ENCODE measurements at regions not wholly inside any gene's neighbourhood (a gene's known extent, or its start where the extent isn't known, plus 50 kb on each side); places are given as distances from the start of the nearest gene placed in this dataset.

DNA sequence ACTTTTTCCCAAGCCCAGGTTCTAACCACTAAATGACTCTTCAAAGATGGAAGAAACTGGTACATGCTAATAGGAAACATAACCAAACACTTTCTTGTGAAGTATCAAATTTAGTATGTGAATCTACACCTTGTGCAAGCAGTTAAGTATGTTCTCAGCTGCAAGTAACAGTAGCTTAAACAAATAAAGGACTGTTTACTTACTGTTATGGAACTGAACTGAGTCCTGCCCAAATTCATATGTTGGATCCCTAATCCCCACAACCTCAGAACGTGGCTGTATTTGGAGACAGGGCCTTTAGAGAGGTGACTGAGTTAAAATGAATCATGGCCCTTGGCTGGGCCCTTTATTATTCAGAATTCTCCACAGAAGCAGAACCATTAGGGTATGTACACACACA, 178.7 kb downstream of the KDR start:
- POLR2A ChIA-PET, result no interaction called here
- Histone ChIP-seq H3K4me3 (ENCODE audit: low read depth, low read length) (no peak overlapping the region), H3K9me3 (ENCODE audit: control insufficient read depth, insufficient read depth, low read depth, low read length) (no peaks in the 10 kb centered on the region), H3K4me1 (ENCODE audit: control insufficient read depth, insufficient read depth, low read length) (no peaks in the 10 kb centered on the region), H3K36me3 (ENCODE audit: control insufficient read depth in 2 of 2, insufficient read depth in 1 of 2, low read length in 2 of 2) (no peaks in the 10 kb centered on the region), H3K27ac (ENCODE audit: extremely low read depth, low read depth, low read length) (no peak overlapping the region)
- TF ChIP-seq ZNF777 (tag by site-specific recombination; IDR thresholded peaks at IDR 0.05; ENCODE audit: borderline replicate concordance) (no peak), ZNF623 (tag by site-specific recombination; IDR thresholded peaks at IDR 0.05) (no peak), ZEB2 (tag by site-specific recombination; IDR thresholded peaks at IDR 0.05) (no peak), ZNF138 (tag by site-specific recombination; IDR thresholded peaks at IDR 0.05; ENCODE audit: borderline replicate concordance) (no peak), ZNF560 (tag by site-specific recombination; IDR thresholded peaks at IDR 0.05; ENCODE audit: borderline replicate concordance) (no peak), PBX3 (CRISPR knock-in tag; IDR thresholded peaks at IDR 0.05) (no peak), MEIS1 (CRISPR knock-in tag; IDR thresholded peaks at IDR 0.05; ENCODE audit: borderline replicate concordance) (no peak), MYNN (tag by site-specific recombination; IDR thresholded peaks at IDR 0.05; ENCODE audit: borderline replicate concordance) (no peak), INSM2 (tag by site-specific recombination; IDR thresholded peaks at IDR 0.05) (no peak), ZNF670 (tag by site-specific recombination; IDR thresholded peaks at IDR 0.05; ENCODE audit: low read depth) (no peak), ZNF473 (tag by site-specific recombination; IDR thresholded peaks at IDR 0.05) (no peak), ZBTB11 (tag by site-specific recombination; conservative IDR thresholded peaks at IDR 0.05; ENCODE audit: low read depth) (no peak), OVOL3 (tag by site-specific recombination; IDR thresholded peaks at IDR 0.05) (no peak)
- TF ChIP-seq, protein P1, sequence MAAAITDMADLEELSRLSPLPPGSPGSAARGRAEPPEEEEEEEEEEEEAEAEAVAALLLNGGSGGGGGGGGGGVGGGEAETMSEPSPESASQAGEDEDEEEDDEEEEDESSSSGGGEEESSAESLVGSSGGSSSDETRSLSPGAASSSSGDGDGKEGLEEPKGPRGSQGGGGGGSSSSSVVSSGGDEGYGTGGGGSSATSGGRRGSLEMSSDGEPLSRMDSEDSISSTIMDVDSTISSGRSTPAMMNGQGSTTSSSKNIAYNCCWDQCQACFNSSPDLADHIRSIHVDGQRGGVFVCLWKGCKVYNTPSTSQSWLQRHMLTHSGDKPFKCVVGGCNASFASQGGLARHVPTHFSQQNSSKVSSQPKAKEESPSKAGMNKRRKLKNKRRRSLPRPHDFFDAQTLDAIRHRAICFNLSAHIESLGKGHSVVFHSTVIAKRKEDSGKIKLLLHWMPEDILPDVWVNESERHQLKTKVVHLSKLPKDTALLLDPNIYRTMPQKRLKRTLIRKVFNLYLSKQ (tag by site-specific recombination; IDR thresholded peaks at IDR 0.05; ENCODE audit: borderline replicate concordance), result no peak
- TF ChIP-seq, protein P2, sequence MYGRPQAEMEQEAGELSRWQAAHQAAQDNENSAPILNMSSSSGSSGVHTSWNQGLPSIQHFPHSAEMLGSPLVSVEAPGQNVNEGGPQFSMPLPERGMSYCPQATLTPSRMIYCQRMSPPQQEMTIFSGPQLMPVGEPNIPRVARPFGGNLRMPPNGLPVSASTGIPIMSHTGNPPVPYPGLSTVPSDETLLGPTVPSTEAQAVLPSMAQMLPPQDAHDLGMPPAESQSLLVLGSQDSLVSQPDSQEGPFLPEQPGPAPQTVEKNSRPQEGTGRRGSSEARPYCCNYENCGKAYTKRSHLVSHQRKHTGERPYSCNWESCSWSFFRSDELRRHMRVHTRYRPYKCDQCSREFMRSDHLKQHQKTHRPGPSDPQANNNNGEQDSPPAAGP (tag by site-specific recombination; IDR thresholded peaks at IDR 0.05), result no peak
- TF ChIP-seq, protein P3, sequence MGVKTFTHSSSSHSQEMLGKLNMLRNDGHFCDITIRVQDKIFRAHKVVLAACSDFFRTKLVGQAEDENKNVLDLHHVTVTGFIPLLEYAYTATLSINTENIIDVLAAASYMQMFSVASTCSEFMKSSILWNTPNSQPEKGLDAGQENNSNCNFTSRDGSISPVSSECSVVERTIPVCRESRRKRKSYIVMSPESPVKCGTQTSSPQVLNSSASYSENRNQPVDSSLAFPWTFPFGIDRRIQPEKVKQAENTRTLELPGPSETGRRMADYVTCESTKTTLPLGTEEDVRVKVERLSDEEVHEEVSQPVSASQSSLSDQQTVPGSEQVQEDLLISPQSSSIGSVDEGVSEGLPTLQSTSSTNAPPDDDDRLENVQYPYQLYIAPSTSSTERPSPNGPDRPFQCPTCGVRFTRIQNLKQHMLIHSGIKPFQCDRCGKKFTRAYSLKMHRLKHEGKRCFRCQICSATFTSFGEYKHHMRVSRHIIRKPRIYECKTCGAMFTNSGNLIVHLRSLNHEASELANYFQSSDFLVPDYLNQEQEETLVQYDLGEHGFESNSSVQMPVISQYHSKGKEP (tag by site-specific recombination; IDR thresholded peaks at IDR 0.05), result no peak
- TF ChIP-seq, protein P4, sequence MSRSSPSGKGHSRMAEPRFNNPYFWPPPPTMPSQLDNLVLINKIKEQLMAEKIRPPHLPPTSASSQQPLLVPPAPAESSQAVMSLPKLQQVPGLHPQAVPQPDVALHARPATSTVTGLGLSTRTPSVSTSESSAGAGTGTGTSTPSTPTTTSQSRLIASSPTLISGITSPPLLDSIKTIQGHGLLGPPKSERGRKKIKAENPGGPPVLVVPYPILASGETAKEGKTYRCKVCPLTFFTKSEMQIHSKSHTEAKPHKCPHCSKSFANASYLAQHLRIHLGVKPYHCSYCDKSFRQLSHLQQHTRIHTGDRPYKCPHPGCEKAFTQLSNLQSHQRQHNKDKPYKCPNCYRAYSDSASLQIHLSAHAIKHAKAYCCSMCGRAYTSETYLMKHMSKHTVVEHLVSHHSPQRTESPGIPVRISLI (tag by site-specific recombination; IDR thresholded peaks at IDR 0.05), result no peak
- CTCF ChIA-PET, result interaction anchor here (1.6 kb wide), 1 partner anchor 9 kb away, joined by 4 read pairs; no protein-coding TSS in a partner anchor

Data from HEK293 (cell line).